ENCODE measurements at regions not wholly inside any gene's neighbourhood (a gene's known extent, or its start where the extent isn't known, plus 50 kb on each side); places are given as distances from the start of the nearest gene placed in this dataset.

DNA sequence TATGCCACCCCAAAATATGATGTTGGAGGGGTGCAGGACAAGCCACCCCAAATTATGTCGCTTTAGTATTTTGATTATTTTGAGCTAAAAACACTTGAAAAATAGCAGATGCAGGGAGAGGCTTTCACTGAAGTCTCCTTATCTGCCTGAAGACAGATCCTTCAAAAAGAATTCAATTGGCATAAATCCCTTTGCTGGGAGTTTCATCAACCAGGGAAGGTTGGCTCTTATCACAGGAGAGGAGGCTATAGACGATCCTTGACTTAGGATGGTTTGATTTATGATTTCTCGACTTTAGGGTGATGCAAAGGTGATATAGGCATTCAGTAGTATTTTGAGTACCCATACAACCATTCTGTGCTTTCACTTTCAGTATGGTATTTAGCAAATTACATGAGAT, 97.8 kb upstream of the CAMK1G start:
- no peak for DNase-seq
- no peak overlapping the region for H3K27ac Mint-ChIP-seq
- H3K4me1 ChIP-seq (ENCODE audit: control insufficient read depth in 1 of 2, insufficient read depth in 2 of 2, low read length in 2 of 2) = no peaks in the 10 kb centered on the region
- H3K4me1 Mint-ChIP-seq = no peaks in the 10 kb centered on the region
- no peak overlapping the region for H3K4me2 ChIP-seq (replicated peaks; ENCODE audit: extremely low read depth, low read length, poor library complexity, severe bottlenecking)
- peaks cover 0 to 6% (median 0%) of the 10 kb centered on the region in 3 donors for H3K27me3 Mint-ChIP-seq (ENCODE audit: low read depth in 3 of 3)
- peaks cover 0 to 3% (median 0%) of the 10 kb centered on the region in 7 donors for H3K9me3 Mint-ChIP-seq
- TF ChIP-seq CTCF (IDR thresholded peaks at IDR 0.05) = no peak
- H3K9ac ChIP-seq (ENCODE audit: insufficient read depth, low read length, poor library complexity, severe bottlenecking) = no peak overlapping the region
- no peak overlapping the region for H3K27ac ChIP-seq (ENCODE audit: low read depth in 1 of 2, low read length in 2 of 2)
- no peak overlapping the region for H3K4me3 ChIP-seq (replicated peaks in 1 of 3; ENCODE audit: low read depth in 2 of 3, low read length in 3 of 3)
- no peaks in the 10 kb centered on the region for H3K9me3 ChIP-seq (replicated peaks in 1 of 2; ENCODE audit: control insufficient read depth in 1 of 2, insufficient read depth in 1 of 2, low read length in 2 of 2)
- no peaks in the 10 kb centered on the region for H3K27me3 ChIP-seq (ENCODE audit: control insufficient read depth in 2 of 2, insufficient read depth in 2 of 2, low read length in 2 of 2)
- WGBS (ENCODE audit: insufficient coverage) = no CpG with 5 or more reads among the region's 3 CpGs
- no peaks in the 10 kb centered on the region for H3K36me3 ChIP-seq (replicated peaks in 1 of 2; ENCODE audit: control insufficient read depth in 1 of 2, insufficient read depth in 2 of 2, low read length in 2 of 2)
- H4K20me1 ChIP-seq (ENCODE audit: insufficient read depth, low read length) = no peaks in the 10 kb centered on the region
- no peak overlapping the region for H2AFZ ChIP-seq (ENCODE audit: insufficient read depth, low read depth, low read length, poor library complexity, severe bottlenecking)
- no peaks in the 10 kb centered on the region for H3K79me2 ChIP-seq (ENCODE audit: insufficient read depth, low read length)
- no peaks in the 10 kb centered on the region for H3K36me3 Mint-ChIP-seq
- no peak overlapping the region for H3K4me3 Mint-ChIP-seq
- intact Hi-C loops (cut with micrococcal nuclease) = no loop called here

DNA sequence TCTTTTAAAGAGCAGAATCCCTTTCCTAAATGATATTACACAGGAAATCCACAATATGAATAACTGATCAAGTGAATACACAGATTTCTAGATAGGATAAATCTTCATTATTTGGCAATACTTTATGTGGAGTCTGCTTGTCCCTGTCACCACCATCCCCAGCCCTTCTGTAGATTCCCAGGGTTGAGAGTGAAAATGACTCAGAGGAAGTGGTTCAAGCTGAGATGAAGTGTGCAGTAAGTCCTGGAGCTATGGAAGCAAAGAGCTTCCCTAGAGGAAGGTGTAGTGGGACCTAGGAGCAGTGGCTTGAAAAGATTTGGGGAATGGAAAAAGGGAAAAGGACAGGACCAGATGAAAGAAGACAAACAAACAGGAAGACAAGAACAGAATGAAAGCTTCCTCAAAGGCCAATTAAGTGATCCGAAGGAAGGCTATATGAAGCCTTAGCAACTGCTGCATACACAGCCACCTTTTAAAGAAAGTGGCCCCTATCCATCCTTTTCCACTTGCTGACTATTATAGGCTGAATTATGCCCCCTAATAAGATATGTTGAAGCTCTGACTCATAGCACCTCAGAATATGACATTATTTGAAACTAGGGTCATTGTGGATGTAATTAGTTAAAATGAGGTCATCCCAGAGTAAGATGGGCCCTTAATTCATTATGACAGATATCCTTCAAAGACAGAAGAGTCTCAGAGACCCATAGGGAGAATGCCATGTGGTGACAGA, 96.5 kb upstream of the CAMK1G start:
- Mint-ChIP-seq H3K27ac (no peak overlapping the region), H3K4me3 (no peak overlapping the region)

More for the DNA sequence above, 96.5 kb upstream of the CAMK1G start:
- H3K9ac ChIP-seq (ENCODE audit: insufficient read depth, low read length, poor library complexity, severe bottlenecking) = no peak overlapping the region
- peaks cover 0 to 1% (median 0%) of the 10 kb centered on the region in 7 donors for H3K9me3 Mint-ChIP-seq
- H3K4me1 Mint-ChIP-seq = no peaks in the 10 kb centered on the region
- H3K4me1 ChIP-seq (ENCODE audit: control insufficient read depth in 1 of 2, insufficient read depth in 2 of 2, low read length in 2 of 2) = no peaks in the 10 kb centered on the region
- no peaks in the 10 kb centered on the region for H3K36me3 ChIP-seq (replicated peaks in 1 of 2; ENCODE audit: control insufficient read depth in 1 of 2, insufficient read depth in 2 of 2, low read length in 2 of 2)
- no peaks in the 10 kb centered on the region for H3K36me3 Mint-ChIP-seq
- peaks cover 0 to 6% (median 0%) of the 10 kb centered on the region in 3 donors for H3K27me3 Mint-ChIP-seq (ENCODE audit: low read depth in 3 of 3)
- WGBS (ENCODE audit: insufficient coverage) = 100% methylated on average over 1 of the region's 1 CpG
- TF ChIP-seq CTCF (IDR thresholded peaks at IDR 0.05) = no peak
- H3K4me3 ChIP-seq (replicated peaks in 1 of 3; ENCODE audit: low read depth in 2 of 3, low read length in 3 of 3) = no peak overlapping the region
- no peak overlapping the region for H3K27ac ChIP-seq (ENCODE audit: low read depth in 1 of 2, low read length in 2 of 2)
- H3K9me3 ChIP-seq (replicated peaks in 1 of 2; ENCODE audit: control insufficient read depth in 1 of 2, insufficient read depth in 1 of 2, low read length in 2 of 2) = no peaks in the 10 kb centered on the region
- no peaks in the 10 kb centered on the region for H3K79me2 ChIP-seq (ENCODE audit: insufficient read depth, low read length)
- no peak for DNase-seq
- intact Hi-C loops (cut with micrococcal nuclease) = no loop called here
- no peaks in the 10 kb centered on the region for H3K27me3 ChIP-seq (ENCODE audit: control insufficient read depth in 2 of 2, insufficient read depth in 2 of 2, low read length in 2 of 2)
- no peak overlapping the region for H2AFZ ChIP-seq (ENCODE audit: insufficient read depth, low read depth, low read length, poor library complexity, severe bottlenecking)
- no peaks in the 10 kb centered on the region for H4K20me1 ChIP-seq (ENCODE audit: insufficient read depth, low read length)
- no peak overlapping the region for H3K4me2 ChIP-seq (replicated peaks; ENCODE audit: extremely low read depth, low read length, poor library complexity, severe bottlenecking)
